HG03460 (cell line): ENCODE measurements at regions not wholly inside any gene's neighbourhood (a gene's known extent, or its start where the extent isn't known, plus 50 kb on each side); places are given as distances from the start of the nearest gene placed in this dataset.
"Not testable (repeated sequence)": the region's sequence is repeated elsewhere in the genome, so short reads cannot be mapped to it uniquely, and the experiment has no call there.

ENCODE experiments used
- ATAC-seq: cut with Tn5 transposase; IDR thresholded peaks from one replicate; pipeline ENCODE4 v1.9.1; 2021; ENCODE audit not compliant: unreplicated experiment

- no peak for ATAC-seq
Measured at GRCh38 chr14:56027421-56027820, 90.8 kb upstream of the PELI2 start.

DNA sequence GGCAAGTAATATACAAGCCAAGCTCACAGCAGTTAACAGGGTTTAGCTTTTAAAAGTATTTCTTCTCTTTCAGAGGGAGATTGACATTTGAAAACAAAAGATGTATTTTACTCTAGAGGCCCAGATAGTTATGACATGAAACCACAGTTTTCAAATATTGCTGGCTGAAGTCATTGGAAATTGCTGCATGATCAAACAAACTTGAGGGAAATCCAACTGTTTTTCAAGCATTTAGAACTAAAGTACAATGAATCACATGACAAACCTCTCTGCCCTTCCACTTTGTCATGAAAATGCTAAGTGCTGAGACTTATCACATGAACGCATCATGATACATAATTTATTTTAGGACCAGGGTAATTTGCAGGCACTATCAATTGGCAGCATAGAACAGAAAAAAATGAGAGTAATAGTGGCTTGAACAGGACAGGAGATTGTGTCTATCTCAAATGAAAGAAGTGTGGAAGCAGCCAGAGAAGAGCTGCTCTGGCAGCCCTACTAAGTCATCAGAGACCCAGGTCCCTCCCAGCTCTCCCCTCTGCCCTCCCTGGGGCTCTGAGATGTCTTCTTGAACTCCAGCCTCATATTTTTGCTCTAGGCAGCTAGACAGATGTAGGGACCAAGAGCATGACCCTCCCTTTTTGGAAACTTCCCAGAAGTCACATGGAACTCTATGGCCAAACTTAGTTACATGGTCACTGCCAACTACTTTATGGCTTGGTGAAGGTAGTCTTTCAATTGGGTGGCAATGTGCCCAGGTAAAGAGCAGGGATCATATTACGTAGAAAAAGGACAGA lies 90.1 kb upstream of the PELI2 start:
- ATAC-seq, result no peak

GRCh38 chr14:56036353-56036752 lies 81.9 kb upstream of the PELI2 start:
- ATAC-seq, result no peak

DNA sequence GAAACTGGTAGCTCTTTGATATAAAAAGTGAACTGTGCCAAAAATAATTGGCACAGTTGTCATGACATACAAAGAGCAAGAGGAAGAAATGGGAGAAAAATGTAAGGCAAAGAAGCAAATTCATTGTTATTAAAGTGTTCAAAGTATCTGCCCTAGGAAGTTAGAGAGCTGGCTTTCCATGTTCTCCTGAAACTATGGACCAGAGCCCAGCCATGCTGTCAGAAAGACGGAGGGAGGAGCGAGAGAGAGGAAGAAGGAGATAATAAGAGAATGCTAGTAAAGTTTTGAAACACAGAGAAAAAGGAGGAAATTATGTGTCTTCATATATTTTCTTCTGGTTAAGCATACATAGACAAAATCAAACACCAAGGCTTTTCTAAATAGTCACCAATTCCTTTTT lies 78.1 kb upstream of the PELI2 start:
- ATAC-seq, result no peak

- no peak for ATAC-seq
Measured at GRCh38 chr14:56044196-56044595, 74.0 kb upstream of the PELI2 start.

DNA sequence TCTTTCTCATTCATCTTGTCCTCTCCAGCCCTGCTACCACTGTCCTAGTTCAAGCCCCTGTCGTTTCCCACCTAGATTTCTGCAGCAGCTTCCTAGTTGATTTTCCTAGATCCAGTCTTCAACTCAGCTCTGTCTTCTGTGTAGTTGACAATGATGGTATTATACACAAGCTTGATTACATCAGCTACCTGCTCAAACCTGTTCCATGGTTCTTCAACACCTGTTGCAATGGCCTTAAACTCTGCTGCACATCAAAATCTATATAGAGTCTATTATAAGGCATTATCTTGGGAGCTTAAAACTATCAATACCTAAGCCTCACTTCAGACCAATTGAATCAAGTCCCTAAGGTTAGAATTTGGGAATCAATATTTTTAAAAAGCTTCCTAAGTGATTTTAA lies 71.7 kb upstream of the PELI2 start:
- no peak for ATAC-seq

- ATAC-seq, result no peak
Measured at GRCh38 chr14:56046996-56047395, 71.2 kb upstream of the PELI2 start.

DNA sequence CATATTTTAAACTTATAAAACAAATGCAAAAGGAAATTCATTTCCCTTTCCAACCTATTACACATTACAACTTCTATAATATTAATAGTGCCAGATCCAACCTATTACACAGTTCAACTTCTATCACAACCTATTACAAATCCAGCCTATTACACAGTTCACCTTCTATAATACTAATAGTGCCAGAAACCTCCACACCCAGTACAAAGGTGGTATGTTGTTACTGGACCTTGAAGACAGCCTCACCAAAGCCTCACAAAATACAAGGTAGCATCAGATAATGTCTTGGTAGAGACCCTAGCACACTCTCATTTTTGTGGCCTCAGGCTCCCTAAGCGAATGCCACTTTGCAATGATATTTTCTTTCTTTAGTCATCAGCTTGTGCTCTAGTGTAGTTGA lies 68.7 kb upstream of the PELI2 start:
- no peak for ATAC-seq

- no peak for ATAC-seq
Measured at GRCh38 chr14:56055511-56055910, 62.7 kb upstream of the PELI2 start.

GRCh38 chr14:56056031-56056430 lies 62.2 kb upstream of the PELI2 start:
- no peak for ATAC-seq

- no peak for ATAC-seq
Measured at GRCh38 chr14:56057071-56057741, 61.0 kb upstream of the PELI2 start.

DNA sequence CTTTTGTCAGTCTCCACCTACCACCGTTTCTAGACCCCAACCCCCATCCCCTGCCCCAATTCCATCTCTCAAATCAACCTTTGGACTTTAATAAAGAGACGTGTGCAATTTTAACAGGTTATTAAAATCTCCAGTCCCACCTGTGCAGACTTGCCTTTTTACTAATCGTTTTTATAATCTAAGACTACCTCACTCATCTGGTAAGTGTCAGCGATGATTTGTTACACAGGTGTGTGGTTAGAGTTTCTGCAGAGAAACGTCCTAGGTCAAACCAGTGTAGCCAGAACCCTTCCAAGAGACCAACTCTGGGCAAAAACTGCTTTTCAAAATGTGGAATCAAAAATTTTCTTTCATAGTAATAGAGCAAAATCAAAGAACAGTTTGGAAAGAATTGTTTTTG lies 60.4 kb upstream of the PELI2 start:
- ATAC-seq, result no peak

DNA sequence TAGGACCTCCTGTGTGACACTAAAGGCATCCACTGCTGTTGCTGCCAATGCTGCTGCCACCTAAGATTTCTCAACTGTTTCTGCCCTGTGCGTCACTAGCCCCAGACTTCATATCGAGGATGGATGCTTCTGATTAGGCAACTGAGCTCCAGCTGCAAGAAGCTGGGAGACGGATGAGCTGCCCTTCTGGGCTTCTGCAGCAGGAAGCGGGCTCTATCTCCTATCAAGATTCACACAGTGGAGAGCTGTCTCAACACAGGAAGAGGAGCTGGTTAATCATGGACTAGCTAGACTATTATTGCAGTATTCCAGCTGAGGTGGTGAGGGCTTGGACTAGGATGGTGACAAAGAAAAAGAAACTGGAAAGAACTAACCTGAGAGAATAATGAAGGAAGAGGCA lies 59.2 kb upstream of the PELI2 start:
- ATAC-seq, result no peak

- ATAC-seq, result no peak
Measured at GRCh38 chr14:56061051-56061450, 57.2 kb upstream of the PELI2 start.

GRCh38 chr14:56063131-56063530 lies 55.1 kb upstream of the PELI2 start:
- ATAC-seq, result no peak

GRCh38 chr14:56064513-56064912 lies 53.7 kb upstream of the PELI2 start:
- no peak for ATAC-seq

- not testable (repeated sequence) for ATAC-seq
Measured at GRCh38 chr14:56065199-56065598, 53.0 kb upstream of the PELI2 start.

- no peak for ATAC-seq
Measured at GRCh38 chr14:56065621-56066290, 52.5 kb upstream of the PELI2 start.
